Stimulated activated CD4-positive, alpha-beta T cell treated with anti-CD3 and anti-CD28 coated beads, TNF-alpha, amount 100 ng/mL, for 24 hours (primary cell): ENCODE measurements at regions not wholly inside any gene's neighbourhood (a gene's known extent, or its start where the extent isn't known, plus 50 kb on each side); places are given as distances from the start of the nearest gene placed in this dataset.
"Not testable (repeated sequence)": the region's sequence is repeated elsewhere in the genome, so short reads cannot be mapped to it uniquely, and the experiment has no call there.

Experiments used
- DNase-seq, 3 experiments: peaks; one replicate each; pipeline ENCODE4 v3.0.0-alpha.2; 2020; ENCODE audit warnings: low read depth in 3 of 3

DNA sequence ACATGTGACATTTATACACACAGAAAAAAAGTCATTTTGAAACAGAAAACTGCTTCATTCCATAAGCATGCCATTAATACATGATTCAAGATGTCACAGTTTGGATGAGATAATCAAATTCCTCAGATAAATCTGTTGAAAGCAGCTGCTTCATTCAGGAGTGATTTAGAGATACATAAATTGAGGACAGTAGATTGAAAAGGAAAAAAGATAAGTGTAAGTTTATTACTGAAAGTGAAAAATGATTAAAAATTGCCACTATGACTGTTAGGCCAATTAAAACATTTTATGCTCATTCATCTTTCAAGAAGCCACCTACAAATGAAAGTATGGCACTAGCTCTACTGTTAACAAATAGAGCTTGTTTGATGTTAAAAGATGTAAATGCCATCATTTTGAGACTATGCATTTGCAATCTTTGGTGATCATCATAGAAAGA, 136.9 kb upstream of the CDK6 start:
- DNase-seq: no peak

DNA sequence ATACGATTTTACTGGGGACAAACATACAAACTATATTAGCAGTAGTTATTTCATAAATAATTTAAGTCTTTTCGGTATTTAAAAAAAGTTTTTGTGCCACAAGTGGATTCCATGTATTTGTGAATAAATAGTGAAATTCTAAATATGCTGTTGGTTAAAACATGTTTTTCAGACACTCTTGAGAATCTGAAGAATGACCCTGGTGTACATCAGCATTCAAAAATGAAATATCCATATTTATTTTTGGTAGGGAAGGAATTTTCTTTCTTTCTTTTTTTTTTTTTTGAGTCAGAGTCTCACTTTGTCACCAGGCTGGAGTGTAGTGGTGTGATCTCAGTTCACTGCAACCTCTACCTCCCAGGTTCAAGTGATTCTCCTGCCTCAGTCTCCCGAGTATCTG, 136.1 kb upstream of the CDK6 start:
- DNase-seq: no peak

DNA sequence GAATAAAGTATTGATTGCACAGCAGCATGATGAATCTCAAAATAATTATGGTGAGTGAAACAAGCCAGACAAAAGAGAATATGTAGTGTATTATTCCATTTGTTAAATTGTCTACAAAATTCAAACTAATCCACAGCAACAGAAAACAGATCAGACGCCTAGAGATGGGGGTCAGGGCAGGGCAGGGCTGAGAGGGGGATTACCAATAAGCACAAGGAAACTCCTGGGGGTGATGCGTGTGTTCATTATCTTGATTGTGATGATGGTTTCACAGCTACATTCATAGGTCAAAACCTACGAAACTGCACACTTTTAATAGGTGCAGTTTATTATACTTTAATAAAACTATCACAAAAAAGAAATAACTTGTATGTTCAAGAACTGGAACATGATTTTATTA, 132.7 kb upstream of the CDK6 start:
- DNase-seq: no peak

DNA sequence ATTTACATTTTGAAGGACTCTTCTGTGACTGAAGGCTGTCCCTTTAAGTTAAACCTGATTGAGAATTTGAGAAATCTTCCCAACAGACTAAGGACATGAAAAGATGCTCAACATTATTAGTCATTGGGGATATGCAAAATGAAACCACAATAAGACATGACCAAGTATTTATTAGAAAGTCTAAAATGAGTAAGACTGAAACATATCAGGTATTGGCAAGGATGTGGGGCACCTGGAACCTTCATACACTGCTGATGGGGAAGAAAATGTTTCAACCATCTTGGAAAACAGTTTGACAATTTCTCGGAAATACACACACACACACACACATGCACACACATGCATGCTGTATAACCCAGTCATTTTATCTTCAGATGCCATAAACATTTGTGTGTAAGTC, 132.1 kb upstream of the CDK6 start:
- no peak for DNase-seq

DNA sequence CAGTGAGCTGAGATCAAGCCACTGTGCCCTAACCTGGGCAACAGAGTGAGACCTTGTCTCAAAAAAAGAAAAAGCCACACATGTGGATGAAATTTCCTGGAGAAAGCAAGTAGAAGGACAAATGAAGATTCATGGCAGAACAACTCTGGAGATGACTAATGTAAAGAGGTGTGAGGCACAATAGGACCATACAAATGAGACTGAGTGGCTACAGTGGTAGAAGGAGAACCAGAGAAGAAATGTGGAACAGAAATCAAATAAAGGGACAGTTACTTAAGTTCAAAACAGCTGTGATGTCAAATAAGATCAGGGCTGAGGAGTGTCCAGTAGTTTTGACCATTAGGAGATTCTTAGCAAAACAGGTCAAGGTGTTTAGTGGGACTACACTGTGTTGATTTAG, 130.9 kb upstream of the CDK6 start:
- DNase-seq: no peak

DNA sequence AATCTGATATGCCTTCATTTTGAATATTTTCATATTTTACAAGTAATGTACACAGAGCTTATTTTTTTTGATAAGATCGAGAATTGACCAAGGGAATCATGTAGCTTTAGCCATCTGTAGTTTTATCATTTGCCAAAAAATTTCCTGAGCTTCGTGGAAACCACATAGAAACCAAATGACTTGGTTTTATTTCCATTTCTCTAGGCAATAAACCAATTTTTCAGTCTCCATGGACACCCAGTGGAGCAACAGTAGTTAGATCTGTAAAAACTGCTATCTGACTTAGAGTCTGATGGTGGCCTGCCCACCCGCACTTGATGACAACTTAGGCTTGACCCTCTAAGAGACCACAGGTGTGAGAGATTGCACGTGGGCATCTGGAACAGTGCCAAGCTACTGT, 127.8 kb upstream of the CDK6 start:
- no peak for DNase-seq

DNA sequence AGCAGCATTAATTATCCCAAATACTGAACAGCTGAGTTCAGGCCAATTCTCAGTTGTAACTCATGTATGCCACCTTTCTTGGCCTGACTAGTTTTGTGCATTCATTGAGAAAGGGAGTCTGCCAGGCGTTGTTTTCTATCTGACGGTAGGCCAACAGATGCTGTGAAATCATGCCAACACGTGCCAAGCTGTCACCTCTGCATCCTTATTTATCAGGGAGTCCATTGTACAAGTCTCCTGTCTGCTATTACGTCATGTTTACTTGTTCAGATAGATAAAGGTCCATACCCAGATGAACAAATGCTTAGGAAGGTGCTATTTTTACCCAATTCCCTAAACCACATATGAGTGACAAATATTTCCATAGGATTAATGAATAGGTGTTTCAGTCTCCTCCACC, 127.2 kb upstream of the CDK6 start:
- DNase-seq: no peak

DNA sequence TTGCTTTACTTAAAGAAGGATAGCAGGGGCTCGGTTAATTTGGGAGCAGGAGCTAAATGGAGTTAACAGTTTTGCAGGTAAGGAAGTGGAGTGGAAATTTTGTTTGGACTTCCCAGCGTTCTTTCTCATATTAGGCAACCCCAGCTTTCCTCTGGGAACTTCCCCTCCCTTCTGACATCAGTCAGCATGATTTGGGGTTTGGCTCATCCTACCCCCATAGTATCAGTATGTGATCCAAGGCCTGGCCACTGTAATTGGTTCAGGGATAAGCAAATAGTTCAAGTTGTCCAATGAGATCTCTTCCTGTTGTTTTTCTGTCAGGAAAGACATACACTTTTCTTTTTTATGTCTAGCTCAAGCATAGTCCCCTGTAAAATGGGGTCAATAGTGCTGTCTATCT, 125.6 kb upstream of the CDK6 start:
- DNase-seq: no peak

DNA sequence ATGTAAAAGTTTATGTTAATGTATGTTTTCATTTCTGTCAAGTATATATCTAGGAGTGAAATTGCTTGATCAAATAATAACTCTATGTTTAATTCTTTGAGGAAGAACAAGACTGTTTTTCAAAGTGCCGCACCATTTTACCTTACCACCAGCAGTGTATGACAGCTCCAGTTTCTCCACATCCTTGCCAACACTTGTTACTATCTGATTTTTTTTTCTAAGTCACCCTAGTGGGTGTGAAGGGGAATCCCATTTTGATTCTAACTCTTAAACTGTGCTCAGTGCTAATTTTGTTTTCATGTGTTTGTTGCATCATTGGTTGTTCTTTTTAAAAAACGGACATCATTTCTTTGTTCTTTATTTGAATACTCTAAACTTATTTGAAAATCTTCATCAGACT, 120.2 kb upstream of the CDK6 start:
- no peak for DNase-seq

DNA sequence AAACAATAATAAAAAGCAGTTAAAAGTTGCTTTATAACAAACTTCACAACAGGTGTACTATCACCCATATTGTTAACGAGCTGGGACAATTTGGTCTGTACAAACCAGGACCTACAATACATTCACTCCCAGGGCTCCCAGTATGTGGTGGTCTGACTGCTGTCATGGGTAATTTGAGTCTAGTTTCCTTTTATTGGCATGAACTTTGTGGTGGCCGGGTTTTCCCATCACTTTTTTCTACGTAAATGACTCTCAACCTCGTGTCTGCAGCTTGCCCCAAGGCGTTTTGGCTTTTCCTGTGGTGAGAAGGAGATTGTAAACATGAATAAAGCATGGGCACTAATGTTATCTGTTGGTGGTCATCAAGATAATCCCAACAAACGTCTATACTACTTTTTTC, 118.7 kb upstream of the CDK6 start:
- DNase-seq: peak in 1 of 3 experiments; percentile 22

DNA sequence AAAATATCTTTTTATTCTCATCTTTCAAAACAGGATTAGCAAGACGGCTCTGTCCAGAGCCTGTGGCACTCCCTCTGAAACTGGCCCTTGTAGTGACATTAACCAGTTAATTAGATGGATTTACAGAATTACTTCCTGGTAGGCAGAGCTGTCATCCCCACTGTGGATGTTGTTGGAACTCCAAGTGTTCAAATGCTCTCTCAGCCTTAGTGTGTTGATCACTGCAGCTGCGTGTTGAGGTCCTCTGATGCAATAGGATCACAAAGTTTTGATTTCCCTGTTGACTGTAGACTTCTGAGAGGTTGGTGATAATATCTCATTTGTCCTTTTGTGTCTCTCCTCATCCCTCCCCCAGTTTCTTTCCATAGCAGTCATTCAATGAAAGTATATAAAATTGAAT, 117.3 kb upstream of the CDK6 start:
- DNase-seq: no peak

DNA sequence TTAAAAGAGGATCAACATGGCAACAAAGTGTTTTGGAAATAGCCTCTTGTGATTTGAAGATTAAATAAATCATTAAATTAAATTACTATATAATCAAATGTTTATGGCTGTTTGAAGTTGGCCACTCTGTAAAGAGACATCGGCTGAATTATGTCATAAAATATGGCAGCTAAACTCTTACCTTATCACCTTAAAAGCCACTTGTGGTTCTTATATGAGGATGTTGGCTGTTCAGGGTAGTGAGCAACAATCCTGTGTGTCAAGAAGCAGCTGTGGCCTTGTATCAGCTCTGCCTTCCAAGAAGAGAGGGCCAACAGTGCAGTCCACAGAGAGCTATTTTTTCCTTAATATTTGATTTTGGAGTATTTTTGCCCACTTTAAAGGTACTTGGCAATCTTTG, 113.4 kb upstream of the CDK6 start:
- DNase-seq: no peak

DNA sequence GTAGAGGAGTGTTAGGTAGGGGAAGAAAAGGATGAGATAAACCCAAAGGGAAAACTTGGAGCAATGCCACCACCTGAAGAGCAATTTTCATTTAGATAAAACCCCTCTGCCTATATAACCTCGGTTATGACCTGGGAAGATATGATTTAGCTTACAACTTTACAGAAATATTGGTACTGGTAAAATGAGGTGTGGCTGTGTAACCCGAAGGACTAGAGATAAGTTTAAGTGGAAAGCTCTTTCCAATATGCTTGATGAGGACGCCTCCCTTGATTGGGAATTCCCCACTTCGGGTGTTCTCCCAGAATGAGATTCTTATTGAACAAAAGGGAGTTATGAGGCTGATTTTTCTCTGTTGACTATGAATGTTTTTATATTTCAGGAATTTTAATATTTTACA, 109.5 kb upstream of the CDK6 start:
- DNase-seq: no peak

DNA sequence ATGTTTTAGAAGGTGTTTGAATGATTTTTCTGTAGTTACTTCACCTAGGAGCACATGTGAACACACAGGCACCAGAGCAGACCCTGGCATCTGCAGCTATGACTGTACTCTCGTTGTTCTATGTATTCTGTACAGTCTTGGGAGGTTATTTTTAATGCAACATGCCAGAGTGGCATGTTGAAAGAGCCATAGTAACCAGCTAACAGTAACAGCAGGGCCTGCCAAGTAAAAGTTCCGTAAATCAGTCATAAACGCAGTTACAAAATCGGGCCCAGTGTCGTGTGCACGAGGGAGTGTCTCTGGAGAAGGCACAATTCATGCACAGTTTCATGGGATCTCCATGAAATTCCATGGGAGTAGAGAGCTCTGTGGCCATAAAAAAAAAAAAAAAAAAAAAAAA, 108.3 kb upstream of the CDK6 start:
- DNase-seq: no peak

DNA sequence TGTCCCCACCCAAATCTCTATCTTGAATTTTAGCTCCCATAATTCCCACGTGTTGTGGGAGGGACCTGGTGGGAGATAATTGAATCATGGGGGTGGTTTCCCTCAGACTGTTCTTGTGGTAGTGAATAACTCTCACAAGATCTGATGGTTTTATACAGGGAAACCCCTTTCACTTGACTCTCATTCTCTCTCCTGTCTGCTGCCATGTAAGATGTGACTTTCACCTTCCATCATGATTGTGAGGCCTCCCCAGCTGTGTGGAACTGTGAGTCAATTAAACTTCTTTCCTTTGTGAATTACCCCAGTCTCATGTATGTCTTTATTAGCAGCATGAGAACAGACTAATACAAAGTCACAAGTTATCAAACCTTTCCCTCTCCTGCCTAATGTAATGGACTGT, 106.3 kb upstream of the CDK6 start:
- DNase-seq: not testable (repeated sequence)

DNA sequence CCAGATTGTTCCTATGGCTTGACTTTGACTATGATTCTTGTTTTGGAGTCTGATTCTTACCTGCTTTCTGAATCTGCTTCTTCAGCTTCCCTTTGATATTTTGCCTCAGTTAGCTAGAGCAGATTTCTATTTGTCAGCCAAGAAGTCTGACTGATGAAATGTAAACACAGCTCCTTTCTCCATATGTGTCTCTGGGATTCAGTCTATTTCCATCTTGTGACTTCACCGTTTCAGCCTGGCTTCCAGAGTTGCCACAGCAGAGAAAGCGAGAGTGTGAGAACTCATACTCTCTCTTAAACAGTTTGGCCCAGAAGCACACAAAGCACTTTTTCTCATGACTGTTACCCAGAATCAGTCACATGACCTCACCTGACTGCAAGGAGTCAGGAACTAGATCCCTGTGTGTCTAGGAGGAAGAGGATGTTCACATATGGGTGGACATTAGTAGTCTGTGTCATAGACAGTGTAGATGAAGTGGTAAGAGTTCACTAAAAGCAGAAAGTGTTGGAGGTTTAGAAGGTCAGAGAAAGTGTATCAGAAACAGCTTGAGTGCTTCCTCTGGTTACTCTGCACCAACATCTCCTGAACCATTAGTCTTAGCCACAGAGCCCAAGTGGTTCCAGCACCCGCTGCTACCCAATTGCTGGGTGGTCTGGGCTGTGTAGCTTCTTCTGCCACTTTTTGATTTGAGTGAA, 103.4 kb upstream of the CDK6 start:
- DNase-seq: no peak

DNA sequence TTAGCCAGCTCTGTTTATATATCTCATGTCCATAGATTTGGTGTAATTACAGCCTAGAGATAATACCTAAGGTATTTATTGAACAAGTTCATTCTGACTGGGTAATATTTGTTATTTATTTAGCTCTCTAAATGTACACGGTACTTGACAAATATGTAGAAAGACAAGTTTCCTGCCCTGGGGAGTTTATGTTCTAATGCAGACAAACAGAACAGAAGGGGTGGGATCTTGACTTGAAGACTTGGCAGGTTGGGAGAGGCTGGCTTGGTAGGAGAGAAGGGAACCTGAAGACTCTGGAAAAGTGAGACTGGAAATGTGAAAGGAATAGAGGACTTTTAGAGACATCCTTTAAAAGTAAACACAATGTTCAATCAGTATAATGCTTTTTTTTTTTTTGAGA, 97.7 kb upstream of the CDK6 start:
- DNase-seq: no peak

DNA sequence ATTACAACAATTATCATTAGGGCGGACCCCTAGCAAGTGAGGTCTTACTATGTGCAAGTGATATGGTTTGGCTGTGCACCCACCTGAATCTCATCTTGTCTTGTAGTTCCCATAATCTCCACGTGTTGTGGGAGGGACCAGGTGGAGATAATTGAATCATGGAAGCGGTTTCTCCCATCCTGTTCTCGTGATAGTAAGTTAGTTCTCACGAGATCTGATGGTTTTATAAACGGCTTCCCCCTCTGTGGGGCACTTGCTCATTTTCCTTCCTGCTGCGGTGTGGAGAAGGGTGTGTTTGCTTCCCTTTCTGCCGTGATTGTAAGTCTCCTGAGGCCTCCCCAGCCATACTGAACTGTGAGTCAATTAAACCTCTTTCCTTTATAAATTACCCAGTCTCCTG, 96.1 kb upstream of the CDK6 start:
- DNase-seq: no peak

DNA sequence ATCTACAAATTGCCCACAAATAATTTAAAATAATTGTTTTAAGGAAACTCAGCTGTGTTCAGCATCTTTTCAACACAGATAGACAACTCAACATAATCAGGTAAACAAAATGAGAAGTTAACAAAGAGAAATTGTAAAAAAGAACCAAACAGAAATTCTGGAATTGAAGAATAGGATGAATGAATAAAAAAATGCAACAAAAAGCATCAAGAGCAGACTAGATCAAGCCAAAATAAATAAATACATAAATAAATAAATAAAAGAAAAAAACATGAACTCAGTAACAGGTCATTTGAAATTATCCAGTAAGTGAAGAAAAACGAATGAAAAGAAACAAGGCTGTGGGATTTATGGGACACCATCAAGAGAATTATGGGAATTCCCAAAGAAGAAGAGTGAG, 94.0 kb upstream of the CDK6 start:
- DNase-seq: no peak

DNA sequence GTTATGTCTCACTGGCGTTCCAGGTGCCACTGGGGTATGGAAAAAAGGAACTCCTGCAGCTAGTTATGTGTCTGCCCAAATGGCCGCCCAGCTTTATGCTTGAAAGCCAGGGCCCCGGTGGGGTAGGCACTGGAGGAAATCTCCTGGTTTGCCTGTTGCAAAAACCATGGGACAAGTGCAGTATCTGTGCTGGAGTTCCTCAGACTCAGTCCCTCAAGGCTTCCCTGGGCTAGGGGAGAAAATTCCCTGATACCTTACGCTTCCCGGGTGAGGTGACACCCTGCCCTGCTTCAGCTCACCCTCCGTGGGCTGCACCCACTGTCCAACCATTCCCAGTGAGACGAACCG, 90.3 kb upstream of the CDK6 start:
- DNase-seq: no peak

DNA sequence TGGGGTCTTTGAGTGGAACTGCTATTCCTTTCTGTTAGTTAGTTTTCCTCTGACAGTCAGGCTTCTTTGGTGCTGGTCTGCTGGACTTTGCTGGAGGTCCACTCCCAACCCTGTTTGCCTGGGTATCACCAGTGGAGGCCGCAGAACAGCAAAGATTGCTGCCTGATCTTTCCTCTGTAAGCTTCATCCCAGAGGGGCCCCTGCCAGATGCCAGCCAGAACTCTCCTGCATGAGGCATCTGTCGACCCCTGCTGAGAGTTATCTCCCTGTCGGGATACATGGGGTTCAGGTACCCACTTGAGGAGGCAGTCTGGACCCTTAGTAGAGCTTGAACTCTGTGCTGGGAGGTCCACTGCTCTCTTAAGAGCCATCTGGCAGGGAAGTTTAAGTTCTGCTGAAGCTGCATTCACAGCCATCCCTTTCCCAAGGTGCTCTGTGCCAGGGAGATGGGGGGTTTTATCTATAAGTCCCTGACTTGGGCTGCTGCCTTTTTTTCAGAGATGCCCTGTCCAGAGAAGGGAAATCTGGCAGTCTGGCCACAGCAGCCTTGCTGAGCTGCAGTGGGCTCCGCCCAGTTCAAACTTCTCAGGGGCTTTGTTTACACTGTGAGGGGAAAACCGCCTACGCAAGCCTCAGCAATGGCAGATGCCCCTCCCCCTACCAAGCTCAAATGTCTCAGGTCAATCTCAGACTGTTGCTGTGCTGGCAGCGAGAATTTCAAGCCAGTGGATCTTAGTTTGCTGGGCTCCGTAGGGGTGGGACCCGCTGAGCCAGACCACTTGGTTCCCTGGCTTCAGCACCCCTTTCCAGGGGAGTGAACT, 89.7 kb upstream of the CDK6 start:
- DNase-seq: no peak

DNA sequence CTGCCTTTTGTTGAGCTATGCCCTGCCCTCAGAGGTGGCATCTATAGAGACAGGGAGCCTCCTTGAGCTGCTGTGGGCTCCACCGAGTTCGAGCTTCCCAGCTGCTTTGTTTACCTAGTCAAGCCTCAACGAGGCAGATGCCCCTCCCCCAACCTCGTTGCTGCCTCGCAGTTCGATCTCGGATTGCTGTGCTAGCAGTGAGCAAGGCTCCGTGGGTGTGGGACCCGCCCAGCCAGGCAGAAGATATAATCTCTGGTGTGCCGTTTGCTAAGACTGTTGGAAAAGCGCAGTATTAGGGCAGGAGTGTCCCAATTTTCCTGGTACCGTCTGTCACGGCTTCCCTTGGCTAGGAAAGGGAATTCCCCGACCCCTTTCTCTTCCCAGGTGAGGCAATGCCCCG, 88.4 kb upstream of the CDK6 start:
- no peak for DNase-seq

DNA sequence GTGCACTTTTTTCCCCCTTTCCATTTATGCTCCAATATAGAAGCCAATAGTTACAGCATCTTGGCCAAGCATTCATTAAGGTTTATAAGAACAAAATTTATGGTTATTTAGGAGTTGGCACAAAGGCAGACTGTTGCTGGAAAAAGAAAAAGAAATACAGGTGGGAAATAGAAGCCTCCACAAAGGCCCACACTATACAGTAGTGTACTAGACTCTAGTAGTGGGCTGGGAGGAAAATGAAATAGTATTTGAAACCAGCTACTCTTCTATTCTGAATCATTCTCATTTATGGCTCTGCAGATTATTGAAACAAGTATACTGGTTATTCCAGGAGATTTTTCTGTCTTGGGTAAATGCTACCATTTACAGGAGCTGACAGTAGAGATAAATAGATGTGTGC, 80.9 kb upstream of the CDK6 start:
- no peak for DNase-seq

DNA sequence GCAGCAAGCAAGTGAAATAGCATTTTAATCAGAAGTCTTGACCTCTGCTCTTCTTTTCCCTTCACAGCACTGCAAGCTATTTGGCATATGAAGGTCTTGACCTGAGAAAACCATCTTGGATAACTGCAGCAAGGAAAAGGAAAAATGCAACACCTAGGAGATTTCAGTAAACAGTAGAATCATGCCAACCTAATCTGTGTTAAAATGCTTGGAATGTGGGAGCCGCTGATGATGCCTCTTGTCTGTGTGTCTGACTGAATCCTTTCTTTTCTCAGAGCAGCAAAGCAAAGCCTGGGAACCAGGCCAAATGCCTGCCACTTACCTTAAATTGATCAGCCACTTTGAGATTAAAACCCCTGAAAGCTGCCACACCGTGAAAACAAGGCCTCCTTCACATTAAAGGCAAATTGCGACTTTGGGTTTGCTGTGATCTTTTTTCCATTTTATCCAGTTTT, 80.4 kb upstream of the CDK6 start:
- DNase-seq: no peak
